ENCODE measurements at regions not wholly inside any gene's neighbourhood (a gene's known extent, or its start where the extent isn't known, plus 50 kb on each side); places are given as distances from the start of the nearest gene placed in this dataset.

DNA sequence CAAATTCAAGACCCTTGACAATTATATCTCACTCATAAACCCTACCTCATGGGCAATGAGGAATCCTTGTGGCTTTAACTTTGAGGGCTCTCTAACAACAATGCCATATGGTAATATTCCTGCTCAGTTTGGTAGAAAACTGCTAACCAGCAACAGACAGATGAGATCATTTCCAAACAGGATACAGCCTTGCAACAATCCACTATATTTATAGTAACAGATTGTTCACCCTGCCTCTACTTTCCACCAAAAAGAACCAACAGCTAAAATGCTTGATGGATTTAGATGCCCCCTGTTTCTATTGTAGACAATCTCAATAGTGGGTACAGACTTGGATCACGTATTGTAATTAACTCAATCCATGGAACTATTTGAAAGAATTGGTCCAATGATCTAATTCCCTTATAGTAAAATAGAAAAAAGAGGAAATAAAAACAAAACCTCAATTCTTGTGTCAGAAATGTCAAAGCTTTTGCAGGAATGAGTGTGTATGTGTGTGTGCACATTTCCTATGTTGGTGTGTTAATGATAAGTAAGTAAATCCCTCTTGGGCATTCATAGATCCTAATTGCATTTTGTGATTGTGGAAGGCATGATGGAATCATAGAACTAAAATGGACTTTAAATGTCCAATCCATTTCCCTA is 100.0 kb upstream of the EDEM3 start:
- TF ChIP-seq CTCF (IDR thresholded peaks at IDR 0.05) (no peak), POLR2A (IDR thresholded peaks at IDR 0.05) (no peak)
